Erythroblast (primary cell): ENCODE measurements at regions not wholly inside any gene's neighbourhood (a gene's known extent, or its start where the extent isn't known, plus 50 kb on each side); places are given as distances from the start of the nearest gene placed in this dataset.

Experiments
- GATA1 ChIP-seq: IDR thresholded peaks from 2 replicates; pipeline ENCODE4 v1.6.1; 2011; ENCODE audit warnings: low read depth, mild to moderate bottlenecking, control low read depth, low read length, moderate library complexity
- POLR2A ChIP-seq: IDR thresholded peaks from 2 replicates; pipeline ENCODE4 v1.6.1; 2011; ENCODE audit warnings: mild to moderate bottlenecking, low read length

GRCh38 chr10:80988755-80989154 is 451.1 kb downstream of the SH2D4B start:
- TF ChIP-seq POLR2A: no peak
- no peak for TF ChIP-seq GATA1
